ENCODE measurements at regions not wholly inside any gene's neighbourhood (a gene's known extent, or its start where the extent isn't known, plus 50 kb on each side); places are given as distances from the start of the nearest gene placed in this dataset.

GRCh38 chr7:22948770-22949169, 65.2 kb downstream of the HYCC1 start:
- TF ChIP-seq, protein P1, sequence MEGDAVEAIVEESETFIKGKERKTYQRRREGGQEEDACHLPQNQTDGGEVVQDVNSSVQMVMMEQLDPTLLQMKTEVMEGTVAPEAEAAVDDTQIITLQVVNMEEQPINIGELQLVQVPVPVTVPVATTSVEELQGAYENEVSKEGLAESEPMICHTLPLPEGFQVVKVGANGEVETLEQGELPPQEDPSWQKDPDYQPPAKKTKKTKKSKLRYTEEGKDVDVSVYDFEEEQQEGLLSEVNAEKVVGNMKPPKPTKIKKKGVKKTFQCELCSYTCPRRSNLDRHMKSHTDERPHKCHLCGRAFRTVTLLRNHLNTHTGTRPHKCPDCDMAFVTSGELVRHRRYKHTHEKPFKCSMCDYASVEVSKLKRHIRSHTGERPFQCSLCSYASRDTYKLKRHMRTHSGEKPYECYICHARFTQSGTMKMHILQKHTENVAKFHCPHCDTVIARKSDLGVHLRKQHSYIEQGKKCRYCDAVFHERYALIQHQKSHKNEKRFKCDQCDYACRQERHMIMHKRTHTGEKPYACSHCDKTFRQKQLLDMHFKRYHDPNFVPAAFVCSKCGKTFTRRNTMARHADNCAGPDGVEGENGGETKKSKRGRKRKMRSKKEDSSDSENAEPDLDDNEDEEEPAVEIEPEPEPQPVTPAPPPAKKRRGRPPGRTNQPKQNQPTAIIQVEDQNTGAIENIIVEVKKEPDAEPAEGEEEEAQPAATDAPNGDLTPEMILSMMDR (optimal IDR thresholded peaks at IDR 0.05 in 1 of 3, IDR thresholded peaks at IDR 0.05 in 1 of 3, conservative IDR thresholded peaks at IDR 0.05 in 1 of 3; ENCODE audit: extremely low read depth in 1 of 3, insufficient read depth in 2 of 3, low read length in 3 of 3), result no peak
- no peak for TF ChIP-seq EZH2 (IDR thresholded peaks at IDR 0.05; ENCODE audit: low read length)
